NOMO-1 (cell line): ENCODE measurements at regions not wholly inside any gene's neighbourhood (a gene's known extent, or its start where the extent isn't known, plus 50 kb on each side); places are given as distances from the start of the nearest gene placed in this dataset.
"Not testable (repeated sequence)": the region's sequence is repeated elsewhere in the genome, so short reads cannot be mapped to it uniquely, and the experiment has no call there.

Experiments used
- DNase-seq, 2 experiments: peaks; one replicate each; lab custom pipeline; 2025; ENCODE audit not compliant: unreplicated experiment in 2 of 2; lab: John Stamatoyannopoulos, UW

- no peak for DNase-seq
These were observed 794.7 kb upstream of the GBE1 start for GRCh38 chr3:82556113-82556512.

- DNase-seq, result not testable (repeated sequence)
These were observed 781.1 kb upstream of the GBE1 start for GRCh38 chr3:82542556-82542955.

- no peak for DNase-seq
These were observed 760.2 kb upstream of the GBE1 start for GRCh38 chr3:82521657-82522056.

GRCh38 chr3:82520846-82521245, 759.4 kb upstream of the GBE1 start:
- DNase-seq, result no peak

DNA sequence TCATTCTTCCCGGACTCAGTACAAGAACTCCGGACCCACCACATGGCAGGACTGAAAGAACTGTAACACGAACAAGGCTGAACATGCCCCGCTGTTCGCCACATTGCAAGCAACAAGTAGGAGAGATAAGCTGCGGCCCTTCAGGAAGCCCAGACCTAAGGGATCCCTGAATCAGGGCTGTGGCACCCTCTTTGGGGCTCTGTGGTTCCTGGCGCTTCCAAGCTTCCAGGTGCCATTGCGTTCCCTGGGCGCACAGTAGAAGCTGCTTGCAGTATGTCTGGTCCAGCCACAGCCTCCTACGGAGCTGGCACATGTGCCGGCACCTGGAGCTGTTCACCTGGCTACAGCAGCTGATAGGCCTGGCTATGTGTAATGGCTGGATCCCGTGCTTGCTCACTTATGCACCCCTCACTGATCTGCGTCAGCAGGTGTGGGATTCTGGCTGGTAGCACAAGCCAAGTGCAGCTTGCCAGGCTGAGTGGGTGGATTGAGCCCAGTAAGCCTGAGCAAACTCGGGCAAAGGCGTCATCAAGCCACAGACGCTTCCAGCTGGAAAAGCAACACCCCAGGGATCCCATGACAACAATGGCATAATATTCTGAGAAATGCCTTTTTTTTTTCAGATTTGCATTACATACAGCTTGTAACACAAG, 748.6 kb upstream of the GBE1 start:
- DNase-seq, result no peak

DNA sequence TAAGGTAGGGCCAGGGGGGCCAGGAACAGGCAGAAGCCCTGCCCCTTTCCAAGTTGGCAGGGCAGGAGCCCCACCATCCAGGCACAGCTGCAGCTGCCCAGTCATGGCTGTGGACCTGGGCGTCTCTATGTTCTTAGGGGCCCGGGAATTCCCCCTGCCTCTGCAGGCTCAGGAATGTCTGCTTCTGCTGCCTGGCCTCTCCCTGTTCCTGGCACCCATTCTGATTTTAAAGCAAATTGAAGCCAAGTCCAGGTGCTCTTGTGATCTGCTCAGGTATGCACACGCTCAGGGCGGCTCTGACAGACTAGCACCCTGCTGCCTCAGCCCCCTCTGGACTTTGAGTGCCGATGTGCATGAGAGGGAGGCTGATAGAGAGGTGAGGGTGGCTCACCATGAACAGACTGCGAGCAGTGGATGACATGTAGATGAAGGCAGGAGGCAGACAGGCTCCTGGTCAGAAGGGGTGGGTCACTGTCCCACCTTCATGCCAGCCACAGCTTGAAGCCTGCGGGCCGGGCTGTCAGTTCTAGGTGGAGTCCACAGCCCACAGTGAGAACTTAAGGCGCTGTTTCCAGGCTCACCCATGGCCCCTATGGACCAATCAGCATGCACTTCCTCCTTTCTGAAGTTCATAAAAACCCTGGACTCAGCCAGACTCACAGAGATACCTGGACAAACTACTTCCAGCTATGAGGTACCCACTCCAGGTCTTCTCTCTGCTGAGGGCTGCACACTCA, 747.8 kb upstream of the GBE1 start:
- no peak for DNase-seq

DNA sequence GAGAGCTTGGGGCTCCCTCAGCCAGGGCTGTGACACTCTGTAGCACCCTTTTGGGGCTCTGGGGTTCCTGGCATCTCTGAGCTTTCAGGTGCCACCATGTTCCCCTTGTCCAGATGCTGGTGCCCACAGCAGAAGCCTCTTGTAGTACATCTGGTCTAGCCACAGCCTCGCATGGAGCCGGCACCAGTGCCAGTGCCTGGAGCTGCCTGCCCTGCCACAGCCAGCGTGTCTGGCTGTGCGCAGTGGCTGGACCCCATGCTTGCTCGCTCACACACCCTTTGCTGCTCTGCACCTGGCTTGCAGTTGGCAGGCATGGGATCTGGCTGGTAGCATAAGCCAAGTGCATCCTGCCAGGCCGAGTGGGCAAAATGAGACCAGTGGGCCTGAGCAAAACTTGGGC, 744.8 kb upstream of the GBE1 start:
- no peak for DNase-seq

GRCh38 chr3:82505079-82505756, 743.8 kb upstream of the GBE1 start:
- no peak for DNase-seq

GRCh38 chr3:82498186-82498585, 736.7 kb upstream of the GBE1 start:
- DNase-seq, result no peak

- DNase-seq, result no peak
These were observed 735.6 kb upstream of the GBE1 start for GRCh38 chr3:82496890-82497560.

- DNase-seq, result no peak
These were observed 734.2 kb upstream of the GBE1 start for GRCh38 chr3:82495655-82496054.

GRCh38 chr3:82494977-82495489, 733.6 kb upstream of the GBE1 start:
- DNase-seq, result no peak

- no peak for DNase-seq
These were observed 732.4 kb upstream of the GBE1 start for GRCh38 chr3:82493858-82494257.

- no peak for DNase-seq
These were observed 713.9 kb upstream of the GBE1 start for GRCh38 chr3:82475306-82475705.

GRCh38 chr3:82474711-82475110, 713.3 kb upstream of the GBE1 start:
- DNase-seq, result no peak

- DNase-seq, result no peak
These were observed 712.6 kb upstream of the GBE1 start for GRCh38 chr3:82473864-82474541.

- no peak for DNase-seq
These were observed 705.6 kb upstream of the GBE1 start for GRCh38 chr3:82467051-82467450.

DNA sequence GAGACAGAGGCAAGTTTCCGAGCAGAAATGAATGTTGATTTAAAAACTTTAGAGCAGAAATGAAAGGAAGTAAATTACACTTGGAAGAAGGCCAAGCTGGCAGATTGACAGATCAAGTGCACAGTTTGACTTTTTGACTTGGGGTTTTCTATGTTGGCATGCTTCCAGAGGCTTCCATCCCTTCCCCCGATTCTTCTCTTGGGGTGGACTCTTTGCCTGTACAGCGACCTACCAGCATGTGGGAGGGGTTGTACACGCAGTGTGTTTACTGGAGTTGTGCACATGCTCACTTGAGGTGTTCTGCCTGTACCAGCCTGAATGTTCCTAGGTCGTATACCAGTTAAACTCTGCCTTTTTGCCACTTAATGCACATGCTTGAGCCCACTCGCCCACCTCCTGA, 701.5 kb upstream of the GBE1 start:
- DNase-seq, result no peak

- no peak for DNase-seq
These were observed 699.8 kb upstream of the GBE1 start for GRCh38 chr3:82461049-82461889.

DNA sequence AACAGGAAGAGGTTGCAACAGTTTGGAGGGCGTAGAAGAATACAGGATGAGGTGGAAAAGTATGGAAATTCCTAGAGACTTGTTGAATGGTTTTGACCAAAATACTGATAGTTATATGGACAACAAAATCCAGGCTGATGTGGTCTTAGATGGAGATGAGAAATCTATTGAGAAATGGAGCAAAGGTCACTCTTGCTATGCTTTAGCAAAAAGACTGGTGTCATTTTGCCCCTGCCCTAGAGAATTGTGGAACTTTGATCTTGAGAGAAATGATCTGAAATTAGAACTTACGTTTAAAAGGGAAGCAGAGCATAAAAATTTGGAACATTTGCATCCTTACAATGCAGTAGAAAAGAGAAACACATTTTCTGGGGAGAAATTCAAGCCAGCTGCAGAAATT, 686.9 kb upstream of the GBE1 start:
- no peak for DNase-seq
